NCI-H128 (cell line): ENCODE measurements at regions not wholly inside any gene's neighbourhood (a gene's known extent, or its start where the extent isn't known, plus 50 kb on each side); places are given as distances from the start of the nearest gene placed in this dataset.

Experiments used
- DNase-seq: peaks from one replicate; lab custom pipeline; 2025; ENCODE audit not compliant: unreplicated experiment; lab: John Stamatoyannopoulos, UW

- no peak for DNase-seq
These were observed 747.3 kb downstream of the EFNA5 start for GRCh38 chr5:106923409-106923808.

GRCh38 chr5:106921567-106921966 lies 749.2 kb downstream of the EFNA5 start:
- no peak for DNase-seq

GRCh38 chr5:106910486-106910885 lies 760.3 kb downstream of the EFNA5 start:
- no peak for DNase-seq

GRCh38 chr5:106909716-106910115 lies 761.0 kb downstream of the EFNA5 start:
- no peak for DNase-seq

- no peak for DNase-seq
These were observed 762.8 kb downstream of the EFNA5 start for GRCh38 chr5:106907979-106908378.

- no peak for DNase-seq
These were observed 764.5 kb downstream of the EFNA5 start for GRCh38 chr5:106906199-106906598.

GRCh38 chr5:106894964-106895363 lies 775.8 kb downstream of the EFNA5 start:
- no peak for DNase-seq

- DNase-seq: no peak
These were observed 788.7 kb downstream of the EFNA5 start for GRCh38 chr5:106882035-106882434.

- DNase-seq: no peak
These were observed 790.1 kb downstream of the EFNA5 start for GRCh38 chr5:106880656-106881055.

- no peak for DNase-seq
These were observed 792.9 kb downstream of the EFNA5 start for GRCh38 chr5:106877881-106878280.

GRCh38 chr5:106876665-106877194 lies 794.0 kb downstream of the EFNA5 start:
- no peak for DNase-seq

- no peak for DNase-seq
These were observed 794.5 kb downstream of the EFNA5 start for GRCh38 chr5:106876298-106876622.

- no peak for DNase-seq
These were observed 795.0 kb downstream of the EFNA5 start for GRCh38 chr5:106875591-106876297.

GRCh38 chr5:106874974-106875373 lies 795.8 kb downstream of the EFNA5 start:
- no peak for DNase-seq

- DNase-seq: no peak
These were observed 796.2 kb downstream of the EFNA5 start for GRCh38 chr5:106874531-106874930.

- no peak for DNase-seq
These were observed 797.2 kb downstream of the EFNA5 start for GRCh38 chr5:106873568-106873967.

GRCh38 chr5:106865279-106865678 lies 805.5 kb downstream of the EFNA5 start:
- DNase-seq: no peak

- DNase-seq: no peak
These were observed 808.1 kb downstream of the EFNA5 start for GRCh38 chr5:106862450-106863193.

GRCh38 chr5:106860398-106861044 lies 810.2 kb downstream of the EFNA5 start:
- no peak for DNase-seq

GRCh38 chr5:106858616-106859015 lies 812.1 kb downstream of the EFNA5 start:
- no peak for DNase-seq

GRCh38 chr5:106854922-106855321 lies 815.8 kb downstream of the EFNA5 start:
- no peak for DNase-seq

- no peak for DNase-seq
These were observed 816.5 kb downstream of the EFNA5 start for GRCh38 chr5:106854105-106854687.
